IMR-90 (cell line): ENCODE measurements at regions not wholly inside any gene's neighbourhood (a gene's known extent, or its start where the extent isn't known, plus 50 kb on each side); places are given as distances from the start of the nearest gene placed in this dataset.

ENCODE experiments used
- ATAC-seq: fragments of 200-7000 bp; cut with Tn5 transposase; 2 replicates; pipeline ENCODE4 v1.9.1; 2020; ENCODE audit warnings: low read depth, mild to moderate bottlenecking, moderate library complexity
- BruUV-seq: library from RNA; stranded (reverse); fragments of 400-500 nt; replicated peaks from 2 replicates; lab custom pipeline; 2021; lab: Mats Ljungman, UMichigan
- CTCF ChIA-PET: fragments of 300-600 bp; formaldehyde crosslinking; extraction: SDS; loops from one replicate; lab custom pipeline; 2021; ENCODE audit warnings: antibody characterized with exemption; lab: Yijun Ruan, JAX
- POLR2A ChIA-PET: fragments of 300-600 bp; sonication (Branson Sonifier 250); formaldehyde crosslinking; loops from one replicate; lab custom pipeline; 2022; ENCODE audit warnings: antibody characterized with exemption; ENCODE audit not compliant: unreplicated experiment; lab: Charles Lee
- DNase-seq: peaks from one replicate; pipeline ENCODE4 v3.0.0; 2013
- H2AFZ ChIP-seq: replicated peaks from 2 replicates; pipeline ENCODE3; 2013; ENCODE audit warnings: low read length, mild to moderate bottlenecking; ENCODE audit not compliant: poor library complexity
- H2AK5ac ChIP-seq: 2 replicates; pipeline ENCODE4 v1.6.1; 2013; ENCODE audit warnings: low read depth, low read length, inconsistent platforms
- H2AK9ac ChIP-seq: replicated peaks from 2 replicates; pipeline ENCODE3; 2013; ENCODE audit warnings: mild to moderate bottlenecking, low read depth, low read length, moderate library complexity; ENCODE audit not compliant: poor library complexity
- H2BK120ac ChIP-seq: 2 replicates; pipeline ENCODE4 v1.6.1; 2013; ENCODE audit warnings: low read depth, low read length, inconsistent platforms
- H2BK15ac ChIP-seq: 3 replicates; pipeline ENCODE4 v1.6.1; 2013; ENCODE audit warnings: low read depth, low read length, inconsistent platforms
- H2BK20ac ChIP-seq: 2 replicates; pipeline ENCODE4 v1.6.1; 2013; ENCODE audit warnings: low read depth, mild to moderate bottlenecking, inconsistent platforms, low read length, moderate library complexity
- H2BK5ac ChIP-seq: 2 replicates; pipeline ENCODE4 v1.6.1; 2013; ENCODE audit warnings: mild to moderate bottlenecking, low read depth, low read length, inconsistent platforms; ENCODE audit not compliant: poor library complexity, severe bottlenecking
- H3K14ac ChIP-seq: replicated peaks from 2 replicates; pipeline ENCODE4 v1.6.1; 2013; ENCODE audit warnings: low read depth, low read length, inconsistent platforms
- H3K18ac ChIP-seq: 2 replicates; pipeline ENCODE4 v1.6.1; 2013; ENCODE audit warnings: low read depth, low read length, control low read depth
- H3K23ac ChIP-seq: 2 replicates; pipeline ENCODE4 v1.6.1; 2013; ENCODE audit warnings: low read depth, low read length, inconsistent platforms
- H3K27ac ChIP-seq: 2 replicates; pipeline ENCODE4 v1.5.1; 2013; ENCODE audit warnings: mild to moderate bottlenecking, control low read depth, low read length; ENCODE audit not compliant: insufficient read depth
- H3K27me3 ChIP-seq: 2 replicates; pipeline ENCODE4 v1.6.1; 2013; ENCODE audit warnings: low read length; ENCODE audit not compliant: control insufficient read depth, insufficient read depth
- H3K36me3 ChIP-seq: 2 replicates; pipeline ENCODE4 v1.6.1; 2013; ENCODE audit warnings: low read length, mixed read lengths; ENCODE audit not compliant: control insufficient read depth, insufficient read depth
- H3K4ac ChIP-seq: 2 replicates; pipeline ENCODE4 v1.6.1; 2013; ENCODE audit warnings: low read depth, low read length, inconsistent platforms
- H3K4me1 ChIP-seq: 2 replicates; pipeline ENCODE4 v1.6.1; 2013; ENCODE audit warnings: low read length, mixed read lengths; ENCODE audit not compliant: control insufficient read depth, insufficient read depth
- H3K4me2 ChIP-seq: 2 replicates; pipeline ENCODE4 v1.6.1; 2013; ENCODE audit warnings: low read depth, mild to moderate bottlenecking, control low read depth, low read length, moderate library complexity
- H3K4me3 ChIP-seq: 2 replicates; pipeline ENCODE4 v1.5.1; 2013; ENCODE audit warnings: low read depth, mild to moderate bottlenecking, control low read depth, low read length, moderate library complexity; ENCODE audit not compliant: insufficient read depth
- H3K56ac ChIP-seq: 2 replicates; pipeline ENCODE4 v1.6.1; 2013; ENCODE audit warnings: low read length, inconsistent platforms; ENCODE audit not compliant: insufficient read depth; ENCODE audit errors: extremely low read depth
- H3K79me1 ChIP-seq, 2 experiments: 2 replicates each; pipeline ENCODE4 v1.6.1; 2013; ENCODE audit warnings: low read length in 2 of 2, inconsistent platforms in 1 of 2, low read depth in 1 of 2
- H3K9ac ChIP-seq: 2 replicates; pipeline ENCODE4 v1.6.1; 2013; ENCODE audit warnings: low read depth, low read length, control low read depth
- H3K9me1 ChIP-seq: 2 replicates; pipeline ENCODE4 v1.6.1; 2013; ENCODE audit warnings: low read length, inconsistent platforms; ENCODE audit not compliant: insufficient read depth
- H3K9me3 ChIP-seq: 2 replicates; pipeline ENCODE4 v1.6.1; 2013; ENCODE audit warnings: low read length; ENCODE audit not compliant: control insufficient read depth, insufficient read depth
- H4K20me1 ChIP-seq: 2 replicates; pipeline ENCODE4 v1.6.1; 2013; ENCODE audit warnings: low read length, inconsistent platforms; ENCODE audit not compliant: insufficient read depth
- H4K5ac ChIP-seq: 2 replicates; pipeline ENCODE4 v1.6.1; 2013; ENCODE audit warnings: mild to moderate bottlenecking, low read depth, low read length, control low read depth
- H4K8ac ChIP-seq, 2 experiments: 2 replicates each; pipeline ENCODE4 v1.6.1; 2013; ENCODE audit warnings: low read depth in 2 of 2, low read length in 2 of 2, control low read depth in 1 of 2, inconsistent platforms in 1 of 2
- H4K91ac ChIP-seq: 2 replicates; pipeline ENCODE4 v1.6.1; 2013; ENCODE audit warnings: low read depth, low read length, inconsistent platforms; ENCODE audit not compliant: insufficient read depth
- BHLHE40 ChIP-seq: fragments of 150-350 bp; IDR thresholded peaks from 2 replicates; pipeline ENCODE4 v1.6.1; 2016; ENCODE audit warnings: mild to moderate bottlenecking, low read depth, low read length
- CEBPB ChIP-seq: IDR thresholded peaks from 2 replicates; pipeline ENCODE4 v1.6.1; 2012; ENCODE audit warnings: low read depth, low read length, improper control_type of control experiment
- CHD1 ChIP-seq: IDR thresholded peaks from 2 replicates; pipeline ENCODE4 v1.6.1; 2012; ENCODE audit warnings: low read depth, low read length, improper control_type of control experiment
- CTCF ChIP-seq: conservative IDR thresholded peaks from 2 replicates; pipeline ENCODE4 v1.5.1; 2012; ENCODE audit warnings: mild to moderate bottlenecking, low read depth, low read length, improper control_type of control experiment
- FOS ChIP-seq: fragments of 150-350 bp; IDR thresholded peaks from 2 replicates; pipeline ENCODE4 v1.6.1; 2016; ENCODE audit warnings: low read depth, low read length
- MAFK ChIP-seq: IDR thresholded peaks from 2 replicates; pipeline ENCODE4 v1.6.1; 2012; ENCODE audit warnings: low read depth, low read length, improper control_type of control experiment
- MAZ ChIP-seq: IDR thresholded peaks from 2 replicates; pipeline ENCODE4 v1.6.1; 2012; ENCODE audit warnings: low read depth, mild to moderate bottlenecking, low read length, improper control_type of control experiment, moderate library complexity, borderline replicate concordance
- MXI1 ChIP-seq: IDR thresholded peaks from 2 replicates; pipeline ENCODE4 v1.6.1; 2012; ENCODE audit warnings: low read depth, mild to moderate bottlenecking, low read length, moderate library complexity, borderline replicate concordance
- NFE2L2 ChIP-seq: fragments of 150-350 bp; IDR thresholded peaks from 2 replicates; pipeline ENCODE4 v1.6.1; 2016; ENCODE audit warnings: low read depth, mild to moderate bottlenecking, low read length
- POLR2A ChIP-seq: IDR thresholded peaks from 2 replicates; pipeline ENCODE4 v1.6.1; 2012; ENCODE audit warnings: mild to moderate bottlenecking, low read depth, low read length
- RAD21 ChIP-seq: IDR thresholded peaks from 2 replicates; pipeline ENCODE4 v1.6.1; 2012; ENCODE audit warnings: low read length, improper control_type of control experiment
- RCOR1 ChIP-seq: IDR thresholded peaks from 2 replicates; pipeline ENCODE4 v1.6.1; 2012; ENCODE audit warnings: mild to moderate bottlenecking, low read length, improper control_type of control experiment; ENCODE audit not compliant: insufficient replicate concordance
- RFX5 ChIP-seq: IDR thresholded peaks from 2 replicates; pipeline ENCODE4 v1.8.0; 2012; ENCODE audit warnings: low read depth, mild to moderate bottlenecking, low read length, moderate library complexity
- SMC3 ChIP-seq: fragments of 150-350 bp; IDR thresholded peaks from 2 replicates; pipeline ENCODE4 v1.6.1; 2016; ENCODE audit warnings: low read depth, mild to moderate bottlenecking, antibody characterized with exemption, low read length, moderate library complexity
- WGBS, 2 experiments: methylation state at CpG; one replicate each; pipeline versions ENCODE4 v1.1.5 to v1.1.7; 2013; ENCODE audit warnings: missing lambda C conversion rate in 2 of 2; ENCODE audit not compliant: insufficient read length in 1 of 2; ENCODE audit errors: extremely low coverage in 2 of 2; 5-methylcytosine and 5-hydroxymethylcytosine counted together
- dilution Hi-C: fragments of 300-500 bp; cut with HindIII; formaldehyde crosslinking; loops from one replicate; pipeline ENCODE4 v1.14.3; 2018; ENCODE audit warnings: low sequenced_read_pairs; ENCODE audit not compliant: unreplicated experiment
- in situ Hi-C: fragments of 300-500 bp; cut with MboI; formaldehyde crosslinking; loops from 3 replicates; pipeline ENCODE4 v1.14.3; 2019; ENCODE audit warnings: low sequenced_read_pairs, inconsistent platforms, mixed read lengths
- intact Hi-C: fragments of 100-400 bp; cut with micrococcal nuclease; formaldehyde crosslinking; loops from 2 replicates; pipeline ENCODE4 v1.10.0; 2022
- TF ChIP-seq, protein P1 (sequence below): fragments of 150-350 bp; IDR thresholded peaks from 2 replicates; pipeline ENCODE4 v1.6.1; 2016; ENCODE audit warnings: low read depth, mild to moderate bottlenecking, low read length, moderate library complexity, borderline replicate concordance
- TF ChIP-seq, protein P2 (sequence below): fragments of 150-350 bp; IDR thresholded peaks from 2 replicates; pipeline ENCODE4 v1.6.1; 2017; ENCODE audit warnings: mild to moderate bottlenecking, antibody characterized with exemption, low read length, low read depth

- intact Hi-C loops (no loop called here), dilution Hi-C loops (no loop called here), in situ Hi-C loops (loop anchor here (25.0 kb wide), 1 partner anchor 663 kb away; the partner anchor contains the start of genes NR2F1 and NR2F1-AS1)
- no peak overlapping the region for H3K4me2 ChIP-seq
- ChIA-PET POLR2A (no interaction called here), CTCF (interaction anchor here (1.7 kb wide), 1 partner anchor 12 kb away, joined by 4 read pairs; no protein-coding TSS in a partner anchor)
- no peak overlapping the region for H3K14ac ChIP-seq
- no peak overlapping the region for H2AK9ac ChIP-seq
- H3K4me3 ChIP-seq, result no peak overlapping the region
- H3K79me1 ChIP-seq, result no peaks in the 10 kb centered on the region
- H2AK5ac ChIP-seq, result no peak overlapping the region
- no peak for TF ChIP-seq CTCF
- no peak for TF ChIP-seq BHLHE40
- TF ChIP-seq CEBPB, result no peak
- TF ChIP-seq RAD21, result no peak
- no peak for TF ChIP-seq POLR2A
- TF ChIP-seq, protein P1, sequence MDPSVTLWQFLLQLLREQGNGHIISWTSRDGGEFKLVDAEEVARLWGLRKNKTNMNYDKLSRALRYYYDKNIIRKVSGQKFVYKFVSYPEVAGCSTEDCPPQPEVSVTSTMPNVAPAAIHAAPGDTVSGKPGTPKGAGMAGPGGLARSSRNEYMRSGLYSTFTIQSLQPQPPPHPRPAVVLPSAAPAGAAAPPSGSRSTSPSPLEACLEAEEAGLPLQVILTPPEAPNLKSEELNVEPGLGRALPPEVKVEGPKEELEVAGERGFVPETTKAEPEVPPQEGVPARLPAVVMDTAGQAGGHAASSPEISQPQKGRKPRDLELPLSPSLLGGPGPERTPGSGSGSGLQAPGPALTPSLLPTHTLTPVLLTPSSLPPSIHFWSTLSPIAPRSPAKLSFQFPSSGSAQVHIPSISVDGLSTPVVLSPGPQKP, result no peak
- no peak for TF ChIP-seq MAZ
- no peak for TF ChIP-seq SMC3
- TF ChIP-seq CHD1, result no peak
- TF ChIP-seq RCOR1, result no peak
- TF ChIP-seq NFE2L2, result no peak
- no peak for TF ChIP-seq MAFK
- TF ChIP-seq RFX5, result no peak
- TF ChIP-seq, protein P2, sequence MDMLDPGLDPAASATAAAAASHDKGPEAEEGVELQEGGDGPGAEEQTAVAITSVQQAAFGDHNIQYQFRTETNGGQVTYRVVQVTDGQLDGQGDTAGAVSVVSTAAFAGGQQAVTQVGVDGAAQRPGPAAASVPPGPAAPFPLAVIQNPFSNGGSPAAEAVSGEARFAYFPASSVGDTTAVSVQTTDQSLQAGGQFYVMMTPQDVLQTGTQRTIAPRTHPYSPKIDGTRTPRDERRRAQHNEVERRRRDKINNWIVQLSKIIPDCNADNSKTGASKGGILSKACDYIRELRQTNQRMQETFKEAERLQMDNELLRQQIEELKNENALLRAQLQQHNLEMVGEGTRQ, result no peak
- no peak for TF ChIP-seq FOS
- no peak for TF ChIP-seq MXI1
- H3K9me3 ChIP-seq, result no peaks in the 10 kb centered on the region
- H4K5ac ChIP-seq, result no peak overlapping the region
- H2AFZ ChIP-seq, result no peak overlapping the region
- no peaks in the 10 kb centered on the region for H3K36me3 ChIP-seq
- peaks cover 4% of the 10 kb centered on the region for H3K9me1 ChIP-seq
- H3K4me1 ChIP-seq, result no peaks in the 10 kb centered on the region
- H3K18ac ChIP-seq, result no peak overlapping the region
- H3K56ac ChIP-seq, result no peak overlapping the region
- DNase-seq (no peak), ATAC-seq (no peak)
- H2BK20ac ChIP-seq, result no peak overlapping the region
- no peak overlapping the region for H3K27ac ChIP-seq
- no TSS peak for BruUV-seq
- H4K91ac ChIP-seq, result no peak overlapping the region
- H3K4ac ChIP-seq, result no peak overlapping the region
- no CpG with 5 or more reads among the region's 1 CpG for WGBS, 2 experiments
- no peak overlapping the region for H3K23ac ChIP-seq
- H2BK120ac ChIP-seq, result no peak overlapping the region
- no peaks in the 10 kb centered on the region for H4K20me1 ChIP-seq
- no peak overlapping the region for H2BK15ac ChIP-seq
- no peak overlapping the region for H3K9ac ChIP-seq
- H2BK5ac ChIP-seq, result no peak overlapping the region
- no peaks in the 10 kb centered on the region for H3K27me3 ChIP-seq
- no peak overlapping the region for H4K8ac ChIP-seq
These were observed 657.1 kb downstream of the NR2F1-AS1 start for GRCh38 chr5:92923885-92924284.
